ENCODE measurements at regions not wholly inside any gene's neighbourhood (a gene's known extent, or its start where the extent isn't known, plus 50 kb on each side); places are given as distances from the start of the nearest gene placed in this dataset.
"Not testable (repeated sequence)": the region's sequence is repeated elsewhere in the genome, so short reads cannot be mapped to it uniquely, and the experiment has no call there.

DNA sequence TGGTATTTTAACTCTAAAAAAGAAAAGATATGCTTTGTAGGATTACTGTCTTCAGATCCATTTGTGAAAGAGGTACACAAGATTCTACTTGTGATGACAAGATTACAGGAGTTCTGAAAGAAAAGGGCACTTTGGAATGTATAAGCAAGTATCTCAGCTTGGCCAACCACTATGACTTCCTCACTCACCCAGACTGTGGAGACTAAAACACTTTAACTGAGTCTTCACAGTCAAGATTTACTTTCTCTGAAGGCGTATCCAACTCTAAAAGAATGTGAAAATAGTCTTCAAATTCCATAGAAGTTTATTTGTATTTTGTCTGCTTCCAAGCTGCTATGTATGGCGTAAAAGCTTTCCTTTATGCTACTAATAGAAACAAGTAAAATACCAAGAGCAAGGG, 76.1 kb upstream of the SRRM3 start:
- Histone ChIP-seq H3K27me3 (no peaks in the 10 kb centered on the region), H3K36me3 (no peaks in the 10 kb centered on the region), H3K4me3 (no peak overlapping the region), H3K27ac (no peak overlapping the region), H3K9me3 (no peaks in the 10 kb centered on the region), H3K4me1 (no peaks in the 10 kb centered on the region)
- no peak for DNase-seq
- 88 to 92% methylated on average over 2 of the region's 2 CpGs for WGBS, 2 donors
- intact Hi-C loops (cut with DNase I), result no loop called here
- TF ChIP-seq EP300 (IDR thresholded peaks at IDR 0.05) (no peak), CTCF (IDR thresholded peaks at IDR 0.05) (no peak), POLR2AphosphoS5 (IDR thresholded peaks at IDR 0.05) (no peak), POLR2A (IDR thresholded peaks at IDR 0.05) (no peak)

- no peak overlapping the region for H3K27ac ChIP-seq
- H3K27me3 ChIP-seq, result peaks cover 0 to 2% (median 0%) of the 10 kb centered on the region in 3 donors
- H3K9me3 ChIP-seq, result no peaks in the 10 kb centered on the region
- H3K4me1 ChIP-seq, result no peaks in the 10 kb centered on the region
- no peaks in the 10 kb centered on the region for H3K36me3 ChIP-seq
- no peak for DNase-seq
- WGBS, 2 donors, result 86 to 88% methylated on average over 4 of the region's 4 CpGs
- no peak for TF ChIP-seq POLR2AphosphoS5 (IDR thresholded peaks at IDR 0.05)
- no peak for TF ChIP-seq CTCF (IDR thresholded peaks at IDR 0.05)
- TF ChIP-seq EP300 (IDR thresholded peaks at IDR 0.05), result no peak
- TF ChIP-seq POLR2A (IDR thresholded peaks at IDR 0.05), result no peak
- H3K4me3 ChIP-seq, result no peak overlapping the region
- intact Hi-C loops (cut with DNase I), result no loop called here
Observed at GRCh38 chr7:76126632-76127031, 75.1 kb upstream of the SRRM3 start.

DNA sequence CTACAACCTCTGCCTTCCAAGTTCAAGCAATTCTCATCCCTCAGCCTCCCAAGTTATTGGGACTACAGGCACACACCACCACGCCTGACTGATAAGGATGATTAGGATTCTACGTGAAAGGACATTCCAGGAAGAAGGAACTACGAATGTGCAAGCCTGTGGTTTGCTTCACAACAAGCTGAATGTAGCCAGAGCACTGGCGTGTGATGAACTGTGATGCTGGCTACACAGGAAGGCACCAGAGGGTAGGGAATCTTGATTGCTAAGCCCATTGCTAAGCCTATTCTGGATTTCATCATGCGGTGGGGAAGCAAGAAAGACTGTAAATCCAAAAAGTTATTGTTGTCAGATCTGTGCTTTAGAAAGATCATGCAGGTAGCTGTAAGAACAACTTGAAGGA, 72.3 kb upstream of the SRRM3 start:
- no peak for DNase-seq
- H3K36me3 ChIP-seq, result no peaks in the 10 kb centered on the region
- H3K27ac ChIP-seq, result no peak overlapping the region
- intact Hi-C loops (cut with DNase I), result no loop called here
- no peaks in the 10 kb centered on the region for H3K9me3 ChIP-seq
- H3K4me3 ChIP-seq, result no peak overlapping the region
- no peaks in the 10 kb centered on the region for H3K4me1 ChIP-seq
- peaks cover 0 to 8% (median 0%) of the 10 kb centered on the region in 3 donors for H3K27me3 ChIP-seq
- 48 to 68% methylated on average over 5 of the region's 5 CpGs for WGBS, 2 donors
- TF ChIP-seq EP300 (IDR thresholded peaks at IDR 0.05) (no peak), CTCF (IDR thresholded peaks at IDR 0.05) (no peak), POLR2A (IDR thresholded peaks at IDR 0.05) (no peak), POLR2AphosphoS5 (IDR thresholded peaks at IDR 0.05) (no peak)

- Histone ChIP-seq H3K27me3 (peaks cover 0 to 8% (median 0%) of the 10 kb centered on the region in 3 donors), H3K36me3 (no peaks in the 10 kb centered on the region), H3K9me3 (no peaks in the 10 kb centered on the region), H3K27ac (no peak overlapping the region), H3K4me3 (no peak overlapping the region), H3K4me1 (no peaks in the 10 kb centered on the region)
- TF ChIP-seq CTCF (IDR thresholded peaks at IDR 0.05), result no peak
- no peak for TF ChIP-seq POLR2A (IDR thresholded peaks at IDR 0.05)
- TF ChIP-seq POLR2AphosphoS5 (IDR thresholded peaks at IDR 0.05), result no peak
- TF ChIP-seq EP300 (IDR thresholded peaks at IDR 0.05), result no peak
- intact Hi-C loops (cut with DNase I), result no loop called here
- WGBS, 2 donors, result 92% methylated on average over 8 of the region's 8 CpGs
- no peak for DNase-seq
Observed at GRCh38 chr7:76129836-76130235, 71.9 kb upstream of the SRRM3 start.

DNA sequence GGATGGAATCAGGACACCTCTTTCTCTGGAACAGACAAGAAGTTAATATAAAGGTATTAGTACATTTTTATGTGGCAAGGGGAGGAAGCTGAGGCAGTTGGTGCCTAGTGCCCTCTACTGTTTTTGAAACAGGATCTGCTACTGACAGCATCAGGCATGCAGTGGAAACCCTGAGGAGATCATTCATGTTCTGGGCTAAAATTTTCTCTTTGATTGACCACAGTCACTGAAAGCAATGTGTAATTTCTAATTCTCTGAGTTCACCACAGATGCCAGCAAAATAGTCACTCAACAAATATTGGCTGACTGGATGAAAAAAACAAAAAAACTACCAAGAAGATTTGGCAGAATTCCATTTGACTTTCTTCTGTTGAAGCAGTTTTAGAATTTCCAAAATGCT, 71.0 kb upstream of the SRRM3 start:
- H3K27ac ChIP-seq; H3K9me3 ChIP-seq; intact Hi-C loops (cut with DNase I); DNase-seq; H3K4me3 ChIP-seq; H3K4me1 ChIP-seq; H3K36me3 ChIP-seq; H3K27me3 ChIP-seq: not testable (repeated sequence)

GRCh38 chr7:76131887-76132286, 69.8 kb upstream of the SRRM3 start:
- H3K27me3 ChIP-seq; H3K36me3 ChIP-seq; H3K4me1 ChIP-seq; DNase-seq; H3K4me3 ChIP-seq; H3K9me3 ChIP-seq; H3K27ac ChIP-seq; intact Hi-C loops (cut with DNase I): not testable (repeated sequence)
- WGBS, 2 donors, result 73 to 86% methylated on average over 5 of the region's 5 CpGs

Measured in sigmoid colon (tissue), 6 donors.